Heart left ventricle (tissue), 16 donors: ENCODE measurements at regions not wholly inside any gene's neighbourhood (a gene's known extent, or its start where the extent isn't known, plus 50 kb on each side); places are given as distances from the start of the nearest gene placed in this dataset.

Experiments
- ATAC-seq, 4 donors: fragments of 200-7000 bp; cut with Tn5 transposase; one replicate each; pipeline ENCODE4 v1.9.1; 2020 to 2022; ENCODE audit warnings: moderate library complexity in 4 of 4, mild to moderate bottlenecking in 3 of 4, moderate number of reproducible peaks in 1 of 4
- DNase-seq, 5 donors: peaks; one replicate each; pipeline ENCODE4 v3.0.0-alpha.2; 2020
- H3K27ac ChIP-seq, 12 donors: fragments of 200-600 bp; sonication (generic) in 4 of 12; one replicate each; pipeline versions ENCODE4 v1.5.0 to v1.8.0; 2016 to 2022; ENCODE audit warnings: mild to moderate bottlenecking in 2 of 12
- H3K27me3 ChIP-seq, 9 donors: fragments of 200-600 bp; sonication (generic) in 2 of 9; one replicate each; pipeline versions ENCODE4 v1.5.1 to v1.8.0; 2016 to 2022; ENCODE audit warnings: mild to moderate bottlenecking in 3 of 9
- H3K36me3 ChIP-seq, 9 donors: fragments of 200-600 bp; sonication (generic) in 2 of 9; one replicate each; pipeline versions ENCODE4 v1.5.0 to v1.8.0; 2018 to 2022; ENCODE audit warnings: mild to moderate bottlenecking in 2 of 9
- H3K4me1 ChIP-seq, 12 donors: fragments of 200-600 bp; sonication (generic) in 4 of 12; one replicate each; pipeline versions ENCODE4 v1.5.0 to v1.8.0; 2016 to 2022; ENCODE audit warnings: mild to moderate bottlenecking in 3 of 12
- H3K4me3 ChIP-seq, 12 donors: fragments of 200-600 bp; sonication (generic) in 4 of 12; one replicate each; pipeline versions ENCODE4 v1.5.0 to v1.8.0; 2017 to 2022; ENCODE audit warnings: mild to moderate bottlenecking in 9 of 12, moderate library complexity in 4 of 12
- H3K9me3 ChIP-seq, 12 donors: fragments of 200-600 bp; sonication (generic) in 4 of 12; one replicate each; pipeline versions ENCODE4 v1.5.0 to v1.8.0; 2016 to 2022; ENCODE audit warnings: mild to moderate bottlenecking in 1 of 12
- POLR2A ChIP-seq, 2 donors: fragments of 450-650 bp; IDR thresholded peaks; one replicate each; pipeline ENCODE4 v1.6.1; 2017; ENCODE audit warnings: antibody characterized with exemption in 2 of 2, mild to moderate bottlenecking in 2 of 2, moderate library complexity in 2 of 2
- WGBS, 4 donors: extraction: QIAGEN DNeasy Blood & Tissue Kit in 2 of 4; methylation state at CpG; one replicate each; pipeline versions ENCODE4 v1.1.5 to v1.1.7; 2013 to 2018; 5-methylcytosine and 5-hydroxymethylcytosine counted together
- intact Hi-C, 10 donors: fragments of 100-400 bp; cut with DNase I; formaldehyde crosslinking; loops; one replicate each; pipeline versions ENCODE4 v1.11.1 to v1.14.2; 2022
- TF ChIP-seq, protein P1 (sequence below), 12 donors: fragments of 200-600 bp; sonication (generic) in 4 of 12; IDR thresholded peaks; one replicate each; pipeline versions ENCODE4 v1.5.0 to v1.8.0; 2018 to 2022; ENCODE audit warnings: antibody characterized with exemption in 12 of 12, mild to moderate bottlenecking in 5 of 12
- donor health status: ischemic (EF 13 %, LVEDD 7.1; RV severe dilation, severe dysfunction).
- donor health status: healthy with polysubstance abuse.
- donor health status: DM: no; HTN: yes; CAD: no.
- donor health status: DM: no; HTN: no; CAD: no.
- donor health status: ischemic (EF 25% LVEDD 6.9; RV normal size, moderate dysfunction).
- donor health status: ischemic (EF 25% LVEDD 5.7; RV mildly dilated, moderate dysfunction).
- donor health status: healthy.
- donor health status: DM: yes; HTN: yes; CAD: no.
- donor health status: ischemic (EF 35%, LVEDD 5.7; RV mildly dilated, moderate dysfunction).
- donor health status: nonischemic (EF 11% LVEDD 7.7; RV severe dilation, severe dysfunction).
- donor health status: DM: yes; HTN: yes; CAD: no.
- donor health status: PGD.
- donor health status: ischemic (EF 29% LVEDD 5.4; RV normal size, mild dysfunction).
- donor health status: nonischemic (EF 23%, LVEDD 6.1; RV moderate dilation, normal function).

DNA sequence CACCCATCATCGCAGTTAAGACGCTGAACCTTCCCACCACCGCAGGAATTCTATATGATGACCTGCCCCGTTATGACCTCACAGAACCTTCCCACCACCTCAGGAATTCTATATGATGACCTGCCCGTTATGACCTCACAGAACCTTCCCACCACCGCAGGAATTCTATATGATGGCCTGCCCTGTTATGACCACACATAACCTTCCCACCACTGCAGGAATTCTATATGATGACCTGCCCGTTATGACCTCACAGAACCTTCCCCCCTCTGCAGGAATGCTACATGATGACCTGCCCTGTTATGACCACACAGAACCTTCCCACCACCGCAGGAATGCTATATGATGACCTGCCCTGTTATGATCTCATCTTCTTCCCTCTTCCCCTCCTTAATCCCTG is 64.3 kb downstream of the IRX1 start:
- Histone ChIP-seq H3K27me3 (peaks cover 0 to 8% (median 0%) of the 10 kb centered on the region in 9 donors), H3K4me1 (no peaks in the 10 kb centered on the region), H3K27ac (no peak overlapping the region), H3K4me3 (no peak overlapping the region), H3K36me3 (no peaks in the 10 kb centered on the region), H3K9me3 (peaks cover 0 to 3% (median 0%) of the 10 kb centered on the region in 12 donors)
- intact Hi-C loops: no loop called here
- TF ChIP-seq, protein P1, sequence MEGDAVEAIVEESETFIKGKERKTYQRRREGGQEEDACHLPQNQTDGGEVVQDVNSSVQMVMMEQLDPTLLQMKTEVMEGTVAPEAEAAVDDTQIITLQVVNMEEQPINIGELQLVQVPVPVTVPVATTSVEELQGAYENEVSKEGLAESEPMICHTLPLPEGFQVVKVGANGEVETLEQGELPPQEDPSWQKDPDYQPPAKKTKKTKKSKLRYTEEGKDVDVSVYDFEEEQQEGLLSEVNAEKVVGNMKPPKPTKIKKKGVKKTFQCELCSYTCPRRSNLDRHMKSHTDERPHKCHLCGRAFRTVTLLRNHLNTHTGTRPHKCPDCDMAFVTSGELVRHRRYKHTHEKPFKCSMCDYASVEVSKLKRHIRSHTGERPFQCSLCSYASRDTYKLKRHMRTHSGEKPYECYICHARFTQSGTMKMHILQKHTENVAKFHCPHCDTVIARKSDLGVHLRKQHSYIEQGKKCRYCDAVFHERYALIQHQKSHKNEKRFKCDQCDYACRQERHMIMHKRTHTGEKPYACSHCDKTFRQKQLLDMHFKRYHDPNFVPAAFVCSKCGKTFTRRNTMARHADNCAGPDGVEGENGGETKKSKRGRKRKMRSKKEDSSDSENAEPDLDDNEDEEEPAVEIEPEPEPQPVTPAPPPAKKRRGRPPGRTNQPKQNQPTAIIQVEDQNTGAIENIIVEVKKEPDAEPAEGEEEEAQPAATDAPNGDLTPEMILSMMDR (IDR thresholded peaks at IDR 0.05): no peak
- TF ChIP-seq POLR2A (IDR thresholded peaks at IDR 0.05): no peak
- DNase-seq (no peak), ATAC-seq (peak in 1 of 4 donors; percentile 44)
- 64 to 78% (median 74%) methylated on average over 8 of the region's 8 CpGs for WGBS, 4 donors

DNA sequence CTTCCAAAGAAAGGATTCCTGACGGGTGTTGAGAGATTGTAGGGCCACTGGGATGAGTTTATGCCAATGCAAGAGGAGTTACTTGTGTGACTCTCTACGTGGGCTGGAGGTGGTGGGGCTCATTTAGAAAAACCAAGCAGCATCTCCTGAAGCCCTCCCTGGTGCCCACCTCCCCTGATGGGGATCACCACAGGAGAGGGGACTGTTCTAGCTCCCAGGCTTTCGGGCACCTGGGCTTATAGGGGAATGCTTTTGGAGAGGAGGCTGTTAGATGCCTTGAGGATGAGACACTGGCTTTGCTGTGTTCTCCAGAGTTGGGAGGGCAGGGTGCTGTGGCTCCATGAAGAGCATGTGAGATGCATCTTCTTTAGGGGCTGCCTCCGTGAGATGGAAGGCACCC is 65.0 kb downstream of the IRX1 start:
- Histone ChIP-seq H3K36me3 (no peaks in the 10 kb centered on the region), H3K27me3 (peaks cover 0 to 8% (median 0%) of the 10 kb centered on the region in 9 donors), H3K4me1 (no peaks in the 10 kb centered on the region), H3K27ac (no peak overlapping the region), H3K4me3 (no peak overlapping the region), H3K9me3 (peaks cover 0 to 3% (median 0%) of the 10 kb centered on the region in 12 donors)
- TF ChIP-seq, protein P1 (IDR thresholded peaks at IDR 0.05): no peak
- TF ChIP-seq POLR2A (IDR thresholded peaks at IDR 0.05): no peak
- 67 to 86% (median 76%) methylated on average over 4 of the region's 4 CpGs for WGBS, 4 donors
- no peak for ATAC-seq
- intact Hi-C loops: no loop called here
- DNase-seq: no peak

DNA sequence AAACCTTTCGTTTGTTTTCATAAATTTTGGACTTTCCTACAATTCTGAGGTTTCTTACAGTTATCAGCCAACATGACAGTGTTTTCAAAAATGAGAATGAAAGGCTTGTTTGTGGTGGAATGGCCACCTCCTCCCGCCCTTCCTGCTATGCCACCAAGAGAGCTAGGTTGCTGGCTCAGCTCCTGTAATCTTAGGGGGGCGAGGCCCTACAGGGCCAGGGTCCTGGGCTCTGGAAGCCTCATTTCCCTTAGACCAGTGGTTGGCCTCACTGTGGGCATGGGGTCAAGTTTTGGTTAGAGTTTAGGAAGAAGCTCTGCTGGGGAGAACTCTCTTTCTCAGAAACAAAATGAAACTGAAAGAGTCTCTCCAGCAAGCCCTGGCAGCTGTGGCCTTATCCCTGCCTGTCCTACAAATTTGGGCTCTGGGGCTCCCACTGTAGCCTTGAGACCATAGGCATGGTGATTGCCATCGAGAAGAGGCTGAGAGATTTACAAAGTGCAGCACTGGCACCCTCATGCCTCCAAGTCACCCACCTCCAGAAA is 66.2 kb downstream of the IRX1 start:
- 53 to 73% (median 57%) methylated on average over 4 of the region's 4 CpGs for WGBS, 4 donors
- Histone ChIP-seq H3K27ac (no peak overlapping the region), H3K27me3 (peaks cover 0 to 8% (median 0%) of the 10 kb centered on the region in 9 donors), H3K36me3 (no peaks in the 10 kb centered on the region), H3K4me1 (no peaks in the 10 kb centered on the region), H3K9me3 (peaks cover 0 to 3% (median 0%) of the 10 kb centered on the region in 12 donors), H3K4me3 (peak overlapping the region in 2 of 12 donors; percentile 7 to 38)
- DNase-seq: no peak
- intact Hi-C loops: no loop called here
- no peak for ATAC-seq
- no peak for TF ChIP-seq POLR2A (IDR thresholded peaks at IDR 0.05)
- TF ChIP-seq, protein P1 (IDR thresholded peaks at IDR 0.05): no peak

DNA sequence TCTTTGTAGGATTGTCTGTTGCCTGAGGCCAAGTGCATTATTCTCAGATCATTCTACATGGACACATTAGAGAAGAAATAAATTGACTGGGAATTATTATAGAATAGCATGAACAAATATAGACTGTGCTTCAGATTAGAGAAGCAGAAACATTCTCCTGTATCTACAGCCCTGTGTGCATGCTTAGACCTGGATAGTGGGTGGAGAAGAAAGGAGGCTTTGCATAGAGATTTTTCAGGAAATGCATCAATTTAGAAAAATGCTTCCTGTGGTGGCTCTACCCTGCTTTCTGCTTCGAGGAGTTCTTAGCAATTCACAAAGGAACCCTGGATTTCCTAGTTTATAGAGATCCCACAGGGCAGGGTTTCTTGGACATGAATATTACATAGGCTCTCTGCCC is 66.7 kb downstream of the IRX1 start:
- no peak for ATAC-seq
- WGBS, 4 donors: 29 to 52% (median 43%) methylated on average over 1 of the region's 1 CpG
- TF ChIP-seq POLR2A (IDR thresholded peaks at IDR 0.05): no peak
- TF ChIP-seq, protein P1 (IDR thresholded peaks at IDR 0.05): no peak

More for the DNA sequence above, 66.7 kb downstream of the IRX1 start:
- H3K4me3 ChIP-seq: no peak overlapping the region
- peaks cover 0 to 3% (median 0%) of the 10 kb centered on the region in 12 donors for H3K9me3 ChIP-seq
- DNase-seq: no peak
- intact Hi-C loops: no loop called here
- H3K4me1 ChIP-seq: no peaks in the 10 kb centered on the region
- no peak overlapping the region for H3K27ac ChIP-seq
- H3K27me3 ChIP-seq: peaks cover 0 to 5% (median 0%) of the 10 kb centered on the region in 9 donors
- no peaks in the 10 kb centered on the region for H3K36me3 ChIP-seq
